GM19372 (cell line): ENCODE measurements at regions not wholly inside any gene's neighbourhood (a gene's known extent, or its start where the extent isn't known, plus 50 kb on each side); places are given as distances from the start of the nearest gene placed in this dataset.
"Not testable (repeated sequence)": the region's sequence is repeated elsewhere in the genome, so short reads cannot be mapped to it uniquely, and the experiment has no call there.

ENCODE experiments used
- ATAC-seq: cut with Tn5 transposase; IDR thresholded peaks from one replicate; pipeline ENCODE4 v1.9.1; 2021; ENCODE audit warnings: mild to moderate bottlenecking, low read depth, moderate library complexity; ENCODE audit not compliant: unreplicated experiment

DNA sequence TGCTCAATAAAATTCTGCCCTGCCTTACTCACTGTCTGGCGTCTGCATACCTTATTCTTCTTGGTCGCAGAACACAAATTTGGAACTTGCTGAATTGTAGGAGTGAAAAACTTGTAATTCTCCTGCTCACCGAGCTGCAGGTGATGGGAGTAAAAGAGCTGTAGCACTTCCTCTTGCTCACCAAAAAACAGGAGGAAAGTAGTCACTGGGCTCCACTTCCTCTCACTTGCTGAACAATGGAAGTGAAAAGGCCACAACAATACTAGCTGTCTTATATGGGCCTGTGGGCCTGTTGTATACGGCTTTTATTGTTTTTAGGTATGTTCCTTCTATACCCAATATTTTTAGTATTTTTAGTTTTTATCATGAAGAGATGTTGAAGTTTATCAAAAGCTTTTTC, 978.7 kb downstream of the SLITRK5 start:
- ATAC-seq = no peak

GRCh38 chr13:88651531-88651930, 980.4 kb downstream of the SLITRK5 start:
- no peak for ATAC-seq

DNA sequence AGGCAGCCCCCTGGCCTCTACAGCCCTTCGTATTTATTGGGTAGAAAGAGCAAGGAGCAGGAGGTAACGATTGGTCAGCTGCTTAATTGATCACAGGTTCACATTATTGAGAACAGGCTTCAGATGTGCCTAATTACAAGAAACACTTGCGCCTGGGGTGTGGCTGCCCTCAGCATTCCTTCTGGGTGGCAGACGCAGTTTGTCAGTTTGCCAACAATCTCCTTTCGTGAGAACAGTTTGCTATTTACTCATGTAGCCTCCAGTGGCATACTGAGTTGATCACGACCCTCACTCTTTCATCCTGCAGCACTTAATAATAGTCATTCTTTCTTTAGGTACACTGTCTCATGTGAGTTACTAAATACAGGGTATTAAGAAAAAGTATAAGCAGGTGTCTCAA, 985.6 kb downstream of the SLITRK5 start:
- ATAC-seq = no peak

DNA sequence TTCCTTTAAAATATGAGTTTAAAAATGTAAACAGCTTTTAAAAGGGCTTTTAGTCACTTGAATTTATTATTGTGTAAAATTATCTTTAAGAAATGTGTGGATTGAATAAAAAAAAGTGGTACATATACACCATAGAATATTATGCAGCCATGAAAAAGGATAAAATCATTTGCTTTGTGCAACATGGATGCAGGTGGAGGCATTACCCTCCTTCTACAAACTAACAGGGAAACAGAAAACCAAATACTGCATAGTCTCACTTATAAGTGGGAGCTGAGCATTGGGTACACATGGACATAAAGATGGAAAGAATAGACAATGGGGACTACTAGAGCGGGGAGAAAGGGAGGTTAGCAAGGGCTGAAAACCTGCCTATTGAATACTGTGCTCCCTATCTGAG, 999.3 kb downstream of the SLITRK5 start:
- ATAC-seq = no peak

DNA sequence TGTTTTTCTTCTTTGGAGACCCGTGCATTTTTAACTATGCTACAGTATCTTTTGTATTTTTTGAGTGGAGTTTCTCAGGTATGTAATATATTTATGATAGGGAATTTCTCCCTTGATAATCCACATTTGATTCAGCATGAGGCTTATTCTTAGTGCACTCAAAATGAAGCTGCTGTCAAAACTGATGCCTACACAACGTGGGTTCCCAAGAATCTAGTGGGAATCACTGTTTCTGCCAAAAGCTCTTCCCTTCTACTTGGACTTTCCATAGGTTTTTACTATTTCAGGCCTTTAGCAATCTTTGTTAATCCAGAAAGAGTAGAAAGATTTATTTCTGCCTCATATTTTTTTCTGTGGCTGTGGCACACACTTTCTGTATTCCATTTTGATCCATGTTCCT, 1003.7 kb downstream of the SLITRK5 start:
- no peak for ATAC-seq

DNA sequence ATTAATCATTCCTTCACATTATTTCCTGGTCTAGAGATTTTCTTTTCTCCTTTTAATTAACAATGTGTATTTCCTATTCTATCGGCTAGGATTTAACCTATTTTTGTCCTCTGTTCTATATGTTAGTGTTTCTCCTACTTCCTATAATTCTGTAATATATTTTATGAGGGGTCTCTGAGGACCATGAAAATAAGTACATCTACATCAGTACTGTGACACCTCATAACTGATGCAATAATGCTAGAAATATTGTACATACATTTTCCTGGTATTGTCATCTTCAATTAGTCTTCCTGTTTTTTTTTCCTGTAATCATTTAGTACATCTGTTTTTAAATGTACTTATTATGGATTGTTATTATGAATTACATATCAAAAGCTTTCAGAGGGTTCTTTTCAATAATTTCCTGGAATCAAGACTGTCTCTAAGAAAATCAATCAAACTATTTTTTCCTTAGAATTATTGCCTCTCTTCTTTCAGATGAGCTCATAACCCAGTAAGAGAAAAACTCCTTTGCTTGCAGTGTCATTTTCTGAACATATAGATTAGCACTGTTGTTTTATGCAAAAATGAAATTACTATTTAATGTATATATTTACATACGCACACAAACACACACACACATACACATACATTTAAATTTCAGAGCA, 1004.3 kb downstream of the SLITRK5 start:
- no peak for ATAC-seq

DNA sequence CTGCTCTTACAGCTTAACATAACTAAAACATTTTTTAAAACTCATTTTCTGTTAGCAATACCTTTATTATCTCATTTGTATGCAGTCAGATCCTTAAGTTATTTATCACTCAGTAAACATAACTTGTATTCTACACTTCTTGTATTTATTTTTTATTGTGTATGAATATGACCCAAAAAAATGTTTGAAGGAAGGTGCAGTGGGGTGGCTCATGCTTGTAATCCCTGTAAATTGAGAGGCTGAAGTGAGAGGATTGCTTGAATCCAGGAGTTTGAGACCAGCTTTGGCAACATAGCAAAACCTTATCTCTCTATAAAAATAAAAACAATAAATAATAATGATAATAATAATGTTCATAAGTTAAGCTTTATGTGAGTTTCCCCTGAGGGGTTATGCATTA, 1004.8 kb downstream of the SLITRK5 start:
- no peak for ATAC-seq

GRCh38 chr13:88685459-88685858, 1014.3 kb downstream of the SLITRK5 start:
- no peak for ATAC-seq

GRCh38 chr13:88701551-88701950, 1030.4 kb downstream of the SLITRK5 start:
- no peak for ATAC-seq

- no peak for ATAC-seq
Measured at GRCh38 chr13:88704600-88705275, 1033.6 kb downstream of the SLITRK5 start.

- ATAC-seq = no peak
Measured at GRCh38 chr13:88707646-88708045, 1036.5 kb downstream of the SLITRK5 start.

- ATAC-seq = no peak
Measured at GRCh38 chr13:88717946-88718345, 1046.8 kb downstream of the SLITRK5 start.

DNA sequence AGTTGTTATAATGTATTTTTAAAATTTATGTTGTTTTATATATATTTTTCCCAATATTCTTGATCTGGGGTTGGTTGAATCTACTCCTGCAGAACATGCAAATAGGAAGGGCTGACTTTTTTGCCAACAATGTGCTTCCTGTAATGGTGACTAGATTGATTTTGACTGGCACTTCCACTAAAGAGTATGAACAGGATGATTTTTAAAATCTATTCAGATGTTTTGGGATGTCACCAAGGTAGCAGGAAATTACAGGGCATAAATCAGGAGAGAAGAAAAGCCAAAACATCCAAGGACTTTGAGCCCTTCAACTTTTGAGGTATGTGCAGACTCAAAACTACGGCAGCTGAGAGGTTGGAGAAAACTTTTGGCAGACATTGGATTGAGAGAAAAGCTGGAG, 1047.6 kb downstream of the SLITRK5 start:
- ATAC-seq = no peak

DNA sequence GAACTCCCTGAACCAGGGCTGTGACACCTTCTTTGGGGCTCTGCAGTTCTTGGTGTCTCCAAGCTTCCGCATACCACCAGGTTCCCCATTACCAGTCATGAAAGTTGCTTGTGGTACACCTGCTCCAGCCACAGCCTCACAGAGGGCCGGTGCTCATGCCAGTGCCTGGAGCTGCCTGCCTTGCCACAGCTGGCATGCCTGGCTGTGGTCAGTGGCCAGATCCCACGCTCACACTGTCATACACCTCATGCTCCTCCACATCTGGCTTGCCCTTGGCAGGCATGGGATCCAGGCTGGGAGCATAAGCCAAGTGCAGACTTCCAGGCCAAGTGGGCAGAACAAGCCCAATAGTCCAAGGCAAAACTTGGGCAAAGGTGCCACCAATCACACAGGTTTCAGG, 1054.9 kb downstream of the SLITRK5 start:
- no peak for ATAC-seq

DNA sequence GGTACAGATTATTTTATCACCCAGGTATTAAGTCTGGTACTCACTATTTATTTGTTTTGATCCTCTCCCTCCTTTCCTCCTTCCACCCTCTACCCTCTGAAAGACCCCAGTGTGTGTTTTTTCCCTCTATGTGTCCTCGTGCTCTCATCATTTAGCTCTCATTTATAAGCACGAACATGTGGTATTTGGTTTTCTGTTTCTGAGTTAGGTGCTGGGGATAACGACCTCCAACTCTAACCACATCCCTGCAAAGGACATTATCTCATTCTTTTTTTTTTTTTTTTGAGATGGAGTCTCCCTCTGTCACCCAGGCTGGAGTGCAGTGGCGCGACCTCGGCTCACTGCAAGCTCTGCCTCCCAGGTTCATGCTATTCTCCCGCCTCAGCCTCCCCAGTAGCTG, 1056.1 kb downstream of the SLITRK5 start:
- not testable (repeated sequence) for ATAC-seq

- ATAC-seq = no peak
Measured at GRCh38 chr13:88729605-88730004, 1058.4 kb downstream of the SLITRK5 start.

- no peak for ATAC-seq
Measured at GRCh38 chr13:88736026-88736425, 1064.9 kb downstream of the SLITRK5 start.

DNA sequence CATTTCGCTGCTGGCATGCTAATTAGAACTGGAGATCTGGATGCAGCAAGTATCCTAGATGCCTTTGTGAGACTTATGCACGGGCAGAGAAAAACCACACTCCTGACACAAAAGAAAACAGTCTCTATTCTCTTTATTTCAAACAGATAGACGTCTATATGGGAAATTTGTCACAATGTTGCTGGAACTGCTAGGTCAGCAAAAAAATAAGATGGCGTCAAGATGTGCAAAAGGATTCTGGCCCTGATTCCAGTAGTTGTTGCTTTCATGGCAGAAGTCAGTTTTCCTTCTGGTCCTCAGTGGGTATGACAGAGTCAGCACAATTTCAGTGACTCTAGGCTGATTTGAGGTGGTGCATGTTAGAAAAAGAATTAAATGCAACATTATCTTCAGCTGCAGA, 1068.0 kb downstream of the SLITRK5 start:
- ATAC-seq = no peak

- ATAC-seq = no peak
Measured at GRCh38 chr13:88744289-88744688, 1073.1 kb downstream of the SLITRK5 start.

DNA sequence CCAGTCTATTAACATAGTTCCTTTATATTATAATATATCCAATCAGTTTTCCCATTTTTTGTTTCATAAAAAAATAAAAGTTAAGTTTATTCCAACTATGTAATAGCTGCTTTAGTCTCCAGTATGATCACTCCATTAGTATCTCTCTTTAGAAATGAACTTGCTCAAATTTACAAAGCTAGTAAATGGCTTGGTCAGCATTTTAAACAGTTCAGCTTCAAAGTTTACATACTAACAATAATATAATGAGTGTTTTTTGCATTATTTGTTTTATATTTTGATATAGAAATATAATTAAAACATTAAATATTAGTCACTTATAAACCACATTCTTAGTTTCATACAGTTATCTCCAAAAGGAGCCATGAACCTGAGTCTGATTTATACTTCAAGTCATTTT, 1073.8 kb downstream of the SLITRK5 start:
- ATAC-seq = no peak

DNA sequence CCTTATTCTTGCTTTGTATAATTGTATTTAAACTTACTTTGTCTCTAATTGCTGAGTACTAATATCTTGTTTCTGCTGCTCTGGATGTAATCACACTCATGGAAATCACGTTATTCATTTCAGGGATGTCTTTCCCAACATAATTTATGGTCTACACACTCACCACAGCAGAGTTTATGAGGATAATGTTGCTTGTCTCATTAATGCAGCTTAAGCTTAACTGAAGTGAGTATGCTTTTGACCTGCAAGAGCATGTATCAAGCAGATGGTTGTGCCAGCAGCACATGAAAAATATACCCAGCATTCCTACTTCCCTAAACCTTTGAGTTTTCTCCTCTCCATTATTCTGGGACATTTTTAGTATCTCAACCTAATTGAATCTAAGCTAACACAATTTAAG, 1080.9 kb downstream of the SLITRK5 start:
- ATAC-seq = no peak

DNA sequence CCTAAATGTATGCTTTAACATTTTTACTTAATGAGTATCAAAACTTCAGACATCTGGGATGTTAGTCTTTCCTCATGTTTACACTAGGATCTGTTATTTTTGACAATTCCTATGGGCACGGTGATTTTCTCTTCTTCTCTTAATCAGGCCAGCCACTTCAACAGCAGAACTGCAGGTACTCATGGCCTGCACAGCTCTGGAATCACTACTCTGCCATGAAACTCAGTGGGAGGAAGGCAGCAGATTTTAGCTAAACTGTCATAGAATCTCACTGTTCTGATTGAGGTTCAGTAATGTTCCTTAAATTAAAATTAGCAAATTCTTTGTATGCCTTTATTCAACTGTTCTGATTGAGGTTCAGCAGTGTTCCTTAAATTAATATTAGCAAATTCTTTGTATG, 1083.0 kb downstream of the SLITRK5 start:
- no peak for ATAC-seq
